ENCODE measurements at regions not wholly inside any gene's neighbourhood (a gene's known extent, or its start where the extent isn't known, plus 50 kb on each side); places are given as distances from the start of the nearest gene placed in this dataset.
"Not testable (repeated sequence)": the region's sequence is repeated elsewhere in the genome, so short reads cannot be mapped to it uniquely, and the experiment has no call there.

DNA sequence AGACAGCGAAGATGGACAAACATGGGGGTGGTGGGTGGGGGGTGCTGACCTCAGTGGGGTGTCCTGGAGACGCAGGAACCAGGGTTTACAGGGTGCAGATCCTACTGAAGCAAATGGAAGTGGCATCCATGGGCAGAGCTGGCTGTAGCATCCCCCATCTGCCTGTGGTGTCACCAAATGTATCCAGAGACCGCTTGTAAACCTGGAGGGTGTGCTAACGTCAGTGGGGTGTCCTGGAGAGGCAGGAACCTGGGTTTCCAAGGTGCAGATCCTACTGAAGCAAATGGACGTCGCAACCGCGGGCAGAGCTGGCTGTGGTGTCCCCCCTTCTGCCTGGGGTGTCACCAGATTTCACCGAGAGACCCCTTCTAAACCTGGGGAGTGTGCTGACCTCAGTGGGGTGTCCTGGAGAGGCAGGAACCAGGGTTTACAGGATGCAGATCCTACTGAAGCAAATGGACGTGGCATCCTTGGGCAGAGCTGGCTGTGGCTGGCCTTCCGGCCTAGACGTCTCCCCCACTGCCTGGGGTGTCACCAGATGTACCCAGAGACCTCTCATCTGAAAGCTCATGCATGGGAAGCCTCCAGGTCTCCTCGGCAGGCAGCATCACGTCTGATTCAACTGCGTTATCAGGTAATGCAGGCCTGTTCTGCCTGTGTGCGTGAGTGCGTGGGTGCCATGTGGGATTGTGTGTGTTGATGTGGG, 202.4 kb downstream of the GOLGA6L6 start:
- H3K27me3 ChIP-seq (ENCODE audit: low read length); CTCF ChIA-PET; H3K4me1 ChIP-seq (ENCODE audit: insufficient read depth, low read length); ATAC-seq; BruUV-seq (replicated peaks); POLR2A ChIA-PET (ENCODE audit: unreplicated experiment); H3K4me2 ChIP-seq (ENCODE audit: low read length); H3K79me2 ChIP-seq (ENCODE audit: low read length); H3K27ac ChIP-seq (ENCODE audit: low read length); H4K20me1 ChIP-seq (ENCODE audit: low read length); H3F3A ChIP-seq (ENCODE audit: low read length, unreplicated experiment); H3K36me3 ChIP-seq (ENCODE audit: low read depth, low read length); intact Hi-C loops (cut with micrococcal nuclease); H3K9ac ChIP-seq (ENCODE audit: low read length); H2AFZ ChIP-seq (ENCODE audit: low read length); H3K9me2 ChIP-seq (replicated peaks; ENCODE audit: low read length); H3K4me3 ChIP-seq (ENCODE audit: low read length): not testable (repeated sequence)
- DNase-seq: peak; percentile 1
- H3K9me3 ChIP-seq (ENCODE audit: low read length): peaks cover 39% of the 10 kb centered on the region

DNA sequence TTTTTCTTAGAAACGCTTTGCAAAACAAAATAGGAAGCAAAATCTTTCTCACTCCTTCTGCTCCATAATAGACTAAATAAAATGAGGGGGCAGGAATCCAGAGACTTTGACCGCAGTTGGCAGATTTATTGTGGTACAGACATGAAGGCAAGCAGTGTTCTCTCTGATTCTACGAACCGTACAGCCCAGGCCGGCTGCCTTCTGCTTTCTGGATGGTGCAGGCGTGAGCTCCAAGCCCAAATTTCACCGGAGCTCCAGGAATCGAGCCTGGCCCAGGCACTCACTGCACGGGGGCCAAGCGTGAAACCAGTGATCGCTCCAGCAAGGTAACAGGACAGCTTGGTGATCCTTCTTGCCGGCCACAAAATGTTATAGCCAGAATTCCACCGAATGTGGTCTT, 202.9 kb downstream of the GOLGA6L6 start:
- H3K4me1 ChIP-seq (ENCODE audit: insufficient read depth, low read length); CTCF ChIA-PET; intact Hi-C loops (cut with micrococcal nuclease); BruUV-seq (replicated peaks); H3K27me3 ChIP-seq (ENCODE audit: low read length); H3K9me2 ChIP-seq (replicated peaks; ENCODE audit: low read length); H3K79me2 ChIP-seq (ENCODE audit: low read length); H2AFZ ChIP-seq (ENCODE audit: low read length); POLR2A ChIA-PET (ENCODE audit: unreplicated experiment); H3K36me3 ChIP-seq (ENCODE audit: low read depth, low read length); ATAC-seq; H3F3A ChIP-seq (ENCODE audit: low read length, unreplicated experiment); DNase-seq; H3K27ac ChIP-seq (ENCODE audit: low read length); H4K20me1 ChIP-seq (ENCODE audit: low read length); H3K4me2 ChIP-seq (ENCODE audit: low read length); H3K9ac ChIP-seq (ENCODE audit: low read length); H3K4me3 ChIP-seq (ENCODE audit: low read length): not testable (repeated sequence)
- peaks cover 35% of the 10 kb centered on the region for H3K9me3 ChIP-seq (ENCODE audit: low read length)

DNA sequence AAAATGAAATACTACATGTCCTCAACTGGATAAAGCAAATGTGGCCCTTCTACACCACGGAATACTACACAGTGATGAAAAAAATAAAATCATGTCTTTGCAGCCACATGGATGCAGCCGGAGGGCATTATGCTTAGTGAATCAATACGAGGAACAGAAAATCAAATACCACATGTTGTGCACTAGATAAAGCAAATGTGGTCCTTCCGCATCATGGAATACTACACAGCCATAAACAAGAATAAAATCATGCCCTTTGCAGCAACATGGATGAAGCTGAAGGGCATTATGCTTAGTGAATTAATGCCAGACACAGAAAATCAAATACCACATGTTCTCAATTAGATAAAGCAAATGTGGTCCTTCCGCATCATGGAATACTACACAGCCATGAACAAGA, 204.4 kb downstream of the GOLGA6L6 start:
- H2AFZ ChIP-seq (ENCODE audit: low read length); CTCF ChIA-PET; H3K9me2 ChIP-seq (replicated peaks; ENCODE audit: low read length); H3K9ac ChIP-seq (ENCODE audit: low read length); intact Hi-C loops (cut with micrococcal nuclease); H3K4me3 ChIP-seq (ENCODE audit: low read length); H3K27me3 ChIP-seq (ENCODE audit: low read length); H3K36me3 ChIP-seq (ENCODE audit: low read depth, low read length); H4K20me1 ChIP-seq (ENCODE audit: low read length); H3K4me1 ChIP-seq (ENCODE audit: insufficient read depth, low read length); H3K4me2 ChIP-seq (ENCODE audit: low read length); ATAC-seq; DNase-seq; POLR2A ChIA-PET (ENCODE audit: unreplicated experiment); H3K27ac ChIP-seq (ENCODE audit: low read length); BruUV-seq (replicated peaks); H3K79me2 ChIP-seq (ENCODE audit: low read length); H3F3A ChIP-seq (ENCODE audit: low read length, unreplicated experiment): not testable (repeated sequence)
- peaks cover 35% of the 10 kb centered on the region for H3K9me3 ChIP-seq (ENCODE audit: low read length)

DNA sequence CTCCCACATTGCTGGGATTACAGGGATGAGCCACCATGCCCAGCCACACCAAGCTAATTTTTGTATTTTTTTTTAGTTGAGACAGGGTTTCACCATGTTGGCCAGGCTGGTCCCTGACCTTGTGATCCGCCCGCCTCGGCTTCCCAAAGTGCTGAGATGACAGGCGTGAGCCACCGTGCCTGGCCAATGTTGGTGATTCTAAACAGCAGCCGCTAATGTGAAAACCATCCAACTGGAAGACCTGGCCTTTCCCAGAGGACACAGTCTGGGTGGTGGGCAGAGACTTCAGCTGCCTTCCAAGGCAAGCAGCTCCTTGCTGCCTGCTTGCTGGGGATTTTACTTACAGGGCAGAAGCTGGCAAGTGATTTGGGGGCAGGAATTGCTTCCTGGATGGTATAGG, 207.1 kb downstream of the GOLGA6L6 start:
- H3K79me2 ChIP-seq (ENCODE audit: low read length); H2AFZ ChIP-seq (ENCODE audit: low read length); intact Hi-C loops (cut with micrococcal nuclease); H3K4me1 ChIP-seq (ENCODE audit: insufficient read depth, low read length); BruUV-seq (replicated peaks); H3K9ac ChIP-seq (ENCODE audit: low read length); H3K9me2 ChIP-seq (replicated peaks; ENCODE audit: low read length); H3K36me3 ChIP-seq (ENCODE audit: low read depth, low read length); H3K4me3 ChIP-seq (ENCODE audit: low read length); H4K20me1 ChIP-seq (ENCODE audit: low read length); H3K4me2 ChIP-seq (ENCODE audit: low read length); DNase-seq; CTCF ChIA-PET; H3K27ac ChIP-seq (ENCODE audit: low read length); H3K27me3 ChIP-seq (ENCODE audit: low read length); ATAC-seq; POLR2A ChIA-PET (ENCODE audit: unreplicated experiment); H3F3A ChIP-seq (ENCODE audit: low read length, unreplicated experiment): not testable (repeated sequence)
- H3K9me3 ChIP-seq (ENCODE audit: low read length): peaks cover 10% of the 10 kb centered on the region

DNA sequence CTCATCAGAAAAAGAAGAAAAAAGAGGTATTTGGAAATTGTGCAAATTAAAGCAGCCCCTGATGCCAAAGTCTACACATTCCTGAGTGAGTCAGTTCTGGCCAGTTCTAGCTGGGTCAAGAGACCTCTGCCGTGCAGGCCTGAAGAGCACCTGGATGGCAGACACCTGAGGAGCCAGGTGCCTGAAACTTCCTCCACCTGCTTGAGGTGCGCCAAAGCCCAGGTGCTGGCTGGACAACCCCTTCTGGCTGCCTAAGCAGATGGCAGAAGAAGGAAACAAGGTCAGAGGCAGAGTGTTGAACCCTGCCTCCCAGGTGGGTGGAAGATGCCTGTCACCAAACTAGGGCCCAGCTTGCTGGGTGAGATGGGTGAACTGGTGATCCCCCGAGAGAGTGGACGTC, 215.8 kb downstream of the GOLGA6L6 start:
- not testable (repeated sequence) for DNase-seq; H3K9me3 ChIP-seq (ENCODE audit: low read length); BruUV-seq (replicated peaks)

DNA sequence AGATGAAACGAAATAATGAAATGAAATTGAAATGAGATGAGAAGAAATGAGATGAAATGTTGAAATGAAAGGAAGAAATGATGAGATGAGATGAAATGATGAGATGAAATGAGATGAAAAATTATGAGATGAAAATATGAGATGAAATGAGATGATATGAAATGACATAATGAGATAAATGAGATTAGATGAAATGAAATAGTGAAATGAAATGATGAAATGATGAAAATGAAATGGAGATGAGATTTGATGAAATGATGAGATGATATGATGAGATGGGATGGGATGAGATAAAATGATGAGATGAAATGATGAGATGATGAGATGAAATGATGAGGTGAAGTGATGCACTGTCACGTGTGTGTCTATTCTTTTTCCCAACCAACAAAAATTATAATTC, 224.5 kb downstream of the GOLGA6L6 start:
- H3K9me3 ChIP-seq (ENCODE audit: low read length); CTCF ChIA-PET; H2AFZ ChIP-seq (ENCODE audit: low read length); H3K9me2 ChIP-seq (replicated peaks; ENCODE audit: low read length); H4K20me1 ChIP-seq (ENCODE audit: low read length); H3K79me2 ChIP-seq (ENCODE audit: low read length); POLR2A ChIA-PET (ENCODE audit: unreplicated experiment); H3K4me2 ChIP-seq (ENCODE audit: low read length); BruUV-seq (replicated peaks); DNase-seq; ATAC-seq; intact Hi-C loops (cut with micrococcal nuclease); H3K9ac ChIP-seq (ENCODE audit: low read length); H3K4me1 ChIP-seq (ENCODE audit: insufficient read depth, low read length); H3K36me3 ChIP-seq (ENCODE audit: low read depth, low read length); H3K4me3 ChIP-seq (ENCODE audit: low read length); H3F3A ChIP-seq (ENCODE audit: low read length, unreplicated experiment); H3K27ac ChIP-seq (ENCODE audit: low read length); H3K27me3 ChIP-seq (ENCODE audit: low read length): not testable (repeated sequence)

More for the DNA sequence above, 215.8 kb downstream of the GOLGA6L6 start:
- H3K79me2 ChIP-seq (ENCODE audit: low read length); H3K9ac ChIP-seq (ENCODE audit: low read length); H3K9me2 ChIP-seq (replicated peaks; ENCODE audit: low read length); H3K4me1 ChIP-seq (ENCODE audit: insufficient read depth, low read length); ATAC-seq; intact Hi-C loops (cut with micrococcal nuclease); H3K4me2 ChIP-seq (ENCODE audit: low read length); POLR2A ChIA-PET (ENCODE audit: unreplicated experiment); H2AFZ ChIP-seq (ENCODE audit: low read length); H3K27me3 ChIP-seq (ENCODE audit: low read length); H3K36me3 ChIP-seq (ENCODE audit: low read depth, low read length); H3K4me3 ChIP-seq (ENCODE audit: low read length); H3K27ac ChIP-seq (ENCODE audit: low read length); H3F3A ChIP-seq (ENCODE audit: low read length, unreplicated experiment); H4K20me1 ChIP-seq (ENCODE audit: low read length); CTCF ChIA-PET: not testable (repeated sequence)

DNA sequence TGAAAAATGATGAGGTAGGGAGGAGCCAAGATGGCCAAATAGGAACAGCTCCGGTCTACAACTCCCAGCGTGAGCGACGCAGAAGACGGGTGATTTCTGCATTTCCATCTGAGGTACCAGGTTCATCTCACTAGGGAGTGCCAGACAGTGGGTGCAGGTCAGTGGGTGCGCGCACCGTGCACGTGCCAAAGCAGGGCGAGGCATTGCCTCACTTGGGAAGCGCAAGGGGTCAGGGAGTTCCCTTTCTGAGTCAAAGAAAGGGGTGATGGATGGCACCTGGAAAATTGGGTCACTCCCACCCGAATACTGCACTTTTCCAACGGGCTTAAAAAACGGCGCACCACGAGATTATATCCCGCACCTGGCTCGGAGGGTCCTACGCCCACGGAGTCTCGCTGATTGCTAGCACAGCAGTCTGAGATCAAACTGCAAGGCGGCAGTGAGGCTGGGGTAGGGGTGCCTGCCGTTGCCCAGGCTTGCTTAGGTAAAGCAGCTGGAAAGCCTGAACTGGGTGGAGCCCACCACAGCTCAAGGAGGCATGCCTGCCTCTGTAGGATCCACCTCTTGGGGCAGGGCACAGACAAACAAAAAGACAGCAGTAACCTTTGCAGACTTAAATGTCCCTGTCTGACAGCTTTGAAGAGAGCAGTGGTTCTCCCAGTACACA, 230.5 kb downstream of the GOLGA6L6 start:
- CTCF ChIA-PET; H3K27ac ChIP-seq (ENCODE audit: low read length); H3K9ac ChIP-seq (ENCODE audit: low read length); H3F3A ChIP-seq (ENCODE audit: low read length, unreplicated experiment); H3K36me3 ChIP-seq (ENCODE audit: low read depth, low read length); ATAC-seq; POLR2A ChIA-PET (ENCODE audit: unreplicated experiment); DNase-seq; BruUV-seq (replicated peaks); H2AFZ ChIP-seq (ENCODE audit: low read length); H3K4me1 ChIP-seq (ENCODE audit: insufficient read depth, low read length); H3K4me2 ChIP-seq (ENCODE audit: low read length); H3K79me2 ChIP-seq (ENCODE audit: low read length); intact Hi-C loops (cut with micrococcal nuclease); H3K27me3 ChIP-seq (ENCODE audit: low read length); H3K4me3 ChIP-seq (ENCODE audit: low read length); H4K20me1 ChIP-seq (ENCODE audit: low read length); H3K9me2 ChIP-seq (replicated peaks; ENCODE audit: low read length): not testable (repeated sequence)
- peaks cover 28% of the 10 kb centered on the region for H3K9me3 ChIP-seq (ENCODE audit: low read length)
